Heart left ventricle (tissue), 16 donors: ENCODE measurements at regions not wholly inside any gene's neighbourhood (a gene's known extent, or its start where the extent isn't known, plus 50 kb on each side); places are given as distances from the start of the nearest gene placed in this dataset.

ENCODE experiments used
- ATAC-seq, 4 donors: fragments of 200-7000 bp; cut with Tn5 transposase; one replicate each; pipeline ENCODE4 v1.9.1; 2020 to 2022; ENCODE audit warnings: moderate library complexity in 4 of 4, mild to moderate bottlenecking in 3 of 4, moderate number of reproducible peaks in 1 of 4
- DNase-seq, 5 donors: peaks; one replicate each; pipeline ENCODE4 v3.0.0-alpha.2; 2020
- H3K27ac ChIP-seq, 12 donors: fragments of 200-600 bp; sonication (generic) in 4 of 12; one replicate each; pipeline versions ENCODE4 v1.5.0 to v1.8.0; 2016 to 2022; ENCODE audit warnings: mild to moderate bottlenecking in 2 of 12
- H3K27me3 ChIP-seq, 9 donors: fragments of 200-600 bp; sonication (generic) in 2 of 9; one replicate each; pipeline versions ENCODE4 v1.5.1 to v1.8.0; 2016 to 2022; ENCODE audit warnings: mild to moderate bottlenecking in 3 of 9
- H3K36me3 ChIP-seq, 9 donors: fragments of 200-600 bp; sonication (generic) in 2 of 9; one replicate each; pipeline versions ENCODE4 v1.5.0 to v1.8.0; 2018 to 2022; ENCODE audit warnings: mild to moderate bottlenecking in 2 of 9
- H3K4me1 ChIP-seq, 12 donors: fragments of 200-600 bp; sonication (generic) in 4 of 12; one replicate each; pipeline versions ENCODE4 v1.5.0 to v1.8.0; 2016 to 2022; ENCODE audit warnings: mild to moderate bottlenecking in 3 of 12
- H3K4me3 ChIP-seq, 12 donors: fragments of 200-600 bp; sonication (generic) in 4 of 12; one replicate each; pipeline versions ENCODE4 v1.5.0 to v1.8.0; 2017 to 2022; ENCODE audit warnings: mild to moderate bottlenecking in 9 of 12, moderate library complexity in 4 of 12
- H3K9me3 ChIP-seq, 12 donors: fragments of 200-600 bp; sonication (generic) in 4 of 12; one replicate each; pipeline versions ENCODE4 v1.5.0 to v1.8.0; 2016 to 2022; ENCODE audit warnings: mild to moderate bottlenecking in 1 of 12
- CTCF ChIP-seq, 12 donors: fragments of 200-600 bp; sonication (generic) in 4 of 12; IDR thresholded peaks; one replicate each; pipeline versions ENCODE4 v1.5.0 to v1.8.0; 2018 to 2022; ENCODE audit warnings: antibody characterized with exemption in 12 of 12, mild to moderate bottlenecking in 5 of 12
- POLR2A ChIP-seq, 2 donors: fragments of 450-650 bp; IDR thresholded peaks; one replicate each; pipeline ENCODE4 v1.6.1; 2017; ENCODE audit warnings: antibody characterized with exemption in 2 of 2, mild to moderate bottlenecking in 2 of 2, moderate library complexity in 2 of 2
- WGBS, 4 donors: extraction: QIAGEN DNeasy Blood & Tissue Kit in 2 of 4; methylation state at CpG; one replicate each; pipeline versions ENCODE4 v1.1.5 to v1.1.7; 2013 to 2018; 5-methylcytosine and 5-hydroxymethylcytosine counted together
- intact Hi-C, 10 donors: fragments of 100-400 bp; cut with DNase I; formaldehyde crosslinking; loops; one replicate each; pipeline versions ENCODE4 v1.11.1 to v1.14.2; 2022
- donor health status: ischemic (EF 13 %, LVEDD 7.1; RV severe dilation, severe dysfunction).
- donor health status: healthy with polysubstance abuse.
- donor health status: DM: no; HTN: yes; CAD: no.
- donor health status: DM: no; HTN: no; CAD: no.
- donor health status: ischemic (EF 25% LVEDD 6.9; RV normal size, moderate dysfunction).
- donor health status: ischemic (EF 25% LVEDD 5.7; RV mildly dilated, moderate dysfunction).
- donor health status: healthy.
- donor health status: DM: yes; HTN: yes; CAD: no.
- donor health status: ischemic (EF 35%, LVEDD 5.7; RV mildly dilated, moderate dysfunction).
- donor health status: nonischemic (EF 11% LVEDD 7.7; RV severe dilation, severe dysfunction).
- donor health status: DM: yes; HTN: yes; CAD: no.
- donor health status: PGD.
- donor health status: ischemic (EF 29% LVEDD 5.4; RV normal size, mild dysfunction).
- donor health status: nonischemic (EF 23%, LVEDD 6.1; RV moderate dilation, normal function).

GRCh38 chr2:234269769-234270204 is 219.3 kb downstream of the SPP2 start:
- Histone ChIP-seq H3K27me3 (no peaks in the 10 kb centered on the region), H3K9me3 (no peaks in the 10 kb centered on the region), H3K4me1 (peaks cover 0 to 8% (median 0%) of the 10 kb centered on the region in 12 donors), H3K27ac (no peak overlapping the region), H3K4me3 (no peak overlapping the region), H3K36me3 (no peaks in the 10 kb centered on the region)
- TF ChIP-seq CTCF (IDR thresholded peaks at IDR 0.05) (no peak), POLR2A (IDR thresholded peaks at IDR 0.05) (no peak)
- intact Hi-C loops: loop anchor here in 1 of 10 donors (10.0 kb wide), 1 partner anchor 135 kb away; no protein-coding TSS in a partner anchor
- 37 to 56% (median 48%) methylated on average over 2 of the region's 2 CpGs for WGBS, 4 donors
- no peak for DNase-seq
- no peak for ATAC-seq

GRCh38 chr2:234267534-234267933 is 217.0 kb downstream of the SPP2 start:
- peaks cover 0 to 5% (median 0%) of the 10 kb centered on the region in 9 donors for H3K27me3 ChIP-seq
- ATAC-seq: no peak
- H3K27ac ChIP-seq: no peak overlapping the region
- intact Hi-C loops: loop anchor here in 1 of 10 donors (10.0 kb wide), 1 partner anchor 133 kb away; no protein-coding TSS in a partner anchor
- WGBS, 4 donors: 64 to 86% (median 77%) methylated on average over 1 of the region's 1 CpG
- no peaks in the 10 kb centered on the region for H3K36me3 ChIP-seq
- peaks cover 0 to under 1% (median 0%) of the 10 kb centered on the region in 12 donors for H3K4me1 ChIP-seq
- H3K9me3 ChIP-seq: no peaks in the 10 kb centered on the region
- DNase-seq: no peak
- TF ChIP-seq POLR2A (IDR thresholded peaks at IDR 0.05) (no peak), CTCF (IDR thresholded peaks at IDR 0.05) (no peak)
- H3K4me3 ChIP-seq: no peak overlapping the region

GRCh38 chr2:234266952-234267351 is 216.4 kb downstream of the SPP2 start:
- no peak for ATAC-seq
- intact Hi-C loops: loop anchor here in 1 of 10 donors (10.0 kb wide), 1 partner anchor 132 kb away; no protein-coding TSS in a partner anchor
- no peaks in the 10 kb centered on the region for H3K36me3 ChIP-seq
- H3K27me3 ChIP-seq: peaks cover 0 to 5% (median 0%) of the 10 kb centered on the region in 9 donors
- TF ChIP-seq CTCF (IDR thresholded peaks at IDR 0.05) (no peak), POLR2A (IDR thresholded peaks at IDR 0.05) (no peak)
- DNase-seq: no peak
- WGBS, 4 donors: 62 to 69% (median 65%) methylated on average over 1 of the region's 1 CpG
- H3K4me3 ChIP-seq: no peak overlapping the region
- H3K9me3 ChIP-seq: no peaks in the 10 kb centered on the region
- no peak overlapping the region for H3K27ac ChIP-seq
- no peaks in the 10 kb centered on the region for H3K4me1 ChIP-seq

GRCh38 chr2:234265206-234265605 is 214.7 kb downstream of the SPP2 start:
- no peaks in the 10 kb centered on the region for H3K9me3 ChIP-seq
- no peaks in the 10 kb centered on the region for H3K4me1 ChIP-seq
- ATAC-seq: no peak
- no peak overlapping the region for H3K4me3 ChIP-seq
- peaks cover 0 to 5% (median 0%) of the 10 kb centered on the region in 9 donors for H3K27me3 ChIP-seq
- H3K27ac ChIP-seq: no peak overlapping the region
- intact Hi-C loops: loop anchor here in 1 of 10 donors (10.0 kb wide), 1 partner anchor 130 kb away; no protein-coding TSS in a partner anchor
- TF ChIP-seq CTCF (IDR thresholded peaks at IDR 0.05) (no peak), POLR2A (IDR thresholded peaks at IDR 0.05) (no peak)
- H3K36me3 ChIP-seq: no peaks in the 10 kb centered on the region
- WGBS, 4 donors: 83 to 90% (median 86%) methylated on average over 2 of the region's 2 CpGs
- no peak for DNase-seq
